Osteoblast (primary cell): ENCODE measurements at regions not wholly inside any gene's neighbourhood (a gene's known extent, or its start where the extent isn't known, plus 50 kb on each side); places are given as distances from the start of the nearest gene placed in this dataset.

Experiments used
- DNase-seq: peaks from one replicate; pipeline ENCODE4 v3.0.0; 2011; ENCODE audit warnings: low spot score, mixed read lengths; ENCODE audit not compliant: insufficient read length; ENCODE audit errors: missing footprints
- H2AFZ ChIP-seq: 2 replicates; pipeline ENCODE4 v1.6.0; 2011; ENCODE audit warnings: mild to moderate bottlenecking, low read length
- H3K27ac ChIP-seq: 2 replicates; pipeline ENCODE4 v1.5.1; 2011; ENCODE audit warnings: mild to moderate bottlenecking, low read depth, low read length, moderate library complexity
- H3K27me3 ChIP-seq: 2 replicates; pipeline ENCODE4 v1.6.0; 2012; ENCODE audit warnings: mild to moderate bottlenecking, control low read depth, inconsistent platforms, low read length, moderate library complexity; ENCODE audit not compliant: insufficient read depth
- H3K36me3 ChIP-seq: 2 replicates; pipeline ENCODE4 v1.5.1; 2011; ENCODE audit warnings: mild to moderate bottlenecking, low read length, control low read depth, moderate library complexity; ENCODE audit not compliant: insufficient read depth
- H3K4me1 ChIP-seq: 2 replicates; pipeline ENCODE4 v1.5.1; 2011; ENCODE audit warnings: mild to moderate bottlenecking, low read length, control low read depth, moderate library complexity; ENCODE audit not compliant: insufficient read depth
- H3K4me2 ChIP-seq: 2 replicates; pipeline ENCODE4 v1.6.0; 2011; ENCODE audit warnings: mild to moderate bottlenecking, low read length; ENCODE audit not compliant: insufficient read depth
- H3K4me3 ChIP-seq: fragments of 200-600 bp; sonication (generic); 3 replicates; pipeline ENCODE4 v1.5.1; 2012; ENCODE audit warnings: mild to moderate bottlenecking, low read length, inconsistent platforms; ENCODE audit not compliant: insufficient read depth
- H3K79me2 ChIP-seq: 2 replicates; pipeline ENCODE4 v1.6.0; 2012; ENCODE audit warnings: mild to moderate bottlenecking, low read length, control low read depth, inconsistent platforms; ENCODE audit not compliant: insufficient read depth
- H3K9me3 ChIP-seq: 2 replicates; pipeline ENCODE4 v1.5.1; 2011; ENCODE audit warnings: low read depth, low read length, control low read depth
- H4K20me1 ChIP-seq: 2 replicates; pipeline ENCODE4 v1.6.0; 2012; ENCODE audit warnings: mild to moderate bottlenecking, low read length, control low read depth; ENCODE audit not compliant: insufficient read depth
- CTCF ChIP-seq: IDR thresholded peaks from 2 replicates; pipeline ENCODE4 v1.5.1; 2011; ENCODE audit warnings: mild to moderate bottlenecking, low read depth, low read length, moderate library complexity; ENCODE audit errors: extremely low read depth

- Histone ChIP-seq H3K36me3 (no peaks in the 10 kb centered on the region), H3K4me2 (no peak overlapping the region)
Observed at GRCh38 chr9:29393064-29393463, 1819.8 kb upstream of the C9orf72 start.

GRCh38 chr9:29394855-29395254 is 1821.6 kb upstream of the C9orf72 start:
- Histone ChIP-seq H3K4me3 (no peak overlapping the region), H3K4me2 (no peak overlapping the region), H2AFZ (no peak overlapping the region), H3K27ac (no peak overlapping the region), H3K79me2 (no peaks in the 10 kb centered on the region), H3K27me3 (no peaks in the 10 kb centered on the region), H3K4me1 (no peaks in the 10 kb centered on the region), H3K9me3 (no peaks in the 10 kb centered on the region), H4K20me1 (no peaks in the 10 kb centered on the region), H3K36me3 (no peaks in the 10 kb centered on the region)
- TF ChIP-seq CTCF, result no peak
- no peak for DNase-seq

More at GRCh38 chr9:29393064-29393463, 1819.8 kb upstream of the C9orf72 start:
- no peak for DNase-seq
- H4K20me1 ChIP-seq, result no peaks in the 10 kb centered on the region
- H3K27me3 ChIP-seq, result no peaks in the 10 kb centered on the region
- no peaks in the 10 kb centered on the region for H3K79me2 ChIP-seq
- H3K27ac ChIP-seq, result no peak overlapping the region
- TF ChIP-seq CTCF, result no peak
- no peaks in the 10 kb centered on the region for H3K9me3 ChIP-seq
- H3K4me1 ChIP-seq, result no peaks in the 10 kb centered on the region
- no peak overlapping the region for H3K4me3 ChIP-seq
- H2AFZ ChIP-seq, result no peak overlapping the region

GRCh38 chr9:29397148-29397547 is 1823.9 kb upstream of the C9orf72 start:
- Histone ChIP-seq H3K36me3 (no peaks in the 10 kb centered on the region), H3K9me3 (no peaks in the 10 kb centered on the region), H3K4me2 (no peak overlapping the region), H3K79me2 (no peaks in the 10 kb centered on the region), H3K27ac (no peak overlapping the region), H3K4me1 (no peaks in the 10 kb centered on the region), H3K4me3 (no peak overlapping the region), H2AFZ (no peak overlapping the region), H3K27me3 (no peaks in the 10 kb centered on the region), H4K20me1 (no peaks in the 10 kb centered on the region)
- TF ChIP-seq CTCF, result no peak
- no peak for DNase-seq

- no peak for TF ChIP-seq CTCF
- Histone ChIP-seq H3K36me3 (no peaks in the 10 kb centered on the region), H3K27me3 (no peaks in the 10 kb centered on the region), H2AFZ (no peak overlapping the region), H3K79me2 (no peaks in the 10 kb centered on the region), H3K27ac (no peak overlapping the region), H3K4me1 (no peaks in the 10 kb centered on the region), H3K9me3 (no peaks in the 10 kb centered on the region), H3K4me3 (no peak overlapping the region), H4K20me1 (no peaks in the 10 kb centered on the region), H3K4me2 (no peak overlapping the region)
- no peak for DNase-seq
Observed at GRCh38 chr9:29416204-29416603, 1842.9 kb upstream of the C9orf72 start.
